GM19351 (cell line): ENCODE measurements at regions not wholly inside any gene's neighbourhood (a gene's known extent, or its start where the extent isn't known, plus 50 kb on each side); places are given as distances from the start of the nearest gene placed in this dataset.
"Not testable (repeated sequence)": the region's sequence is repeated elsewhere in the genome, so short reads cannot be mapped to it uniquely, and the experiment has no call there.

Source experiments
- ATAC-seq: cut with Tn5 transposase; IDR thresholded peaks from one replicate; pipeline ENCODE4 v1.9.1; 2021; ENCODE audit warnings: mild to moderate bottlenecking, moderate library complexity; ENCODE audit not compliant: unreplicated experiment

GRCh38 chr9:65566018-65566417, 109.7 kb upstream of the ZNG1E start:
- ATAC-seq = not testable (repeated sequence)

GRCh38 chr9:65519018-65519417, 156.7 kb upstream of the ZNG1E start:
- not testable (repeated sequence) for ATAC-seq

- not testable (repeated sequence) for ATAC-seq
Observed at GRCh38 chr9:65514465-65514864, 161.3 kb upstream of the ZNG1E start.

GRCh38 chr9:65507897-65508296, 167.8 kb upstream of the ZNG1E start:
- ATAC-seq = not testable (repeated sequence)

GRCh38 chr9:65504686-65505085, 171.0 kb upstream of the ZNG1E start:
- ATAC-seq = not testable (repeated sequence)

GRCh38 chr9:65503696-65504095, 172.0 kb upstream of the ZNG1E start:
- ATAC-seq = not testable (repeated sequence)

GRCh38 chr9:65482890-65483289, 192.8 kb upstream of the ZNG1E start:
- ATAC-seq = not testable (repeated sequence)

GRCh38 chr9:65481291-65481690, 194.4 kb upstream of the ZNG1E start:
- not testable (repeated sequence) for ATAC-seq

- ATAC-seq = not testable (repeated sequence)
Observed at GRCh38 chr9:65474891-65475290, 189.9 kb upstream of the FOXD4L5 start.

- not testable (repeated sequence) for ATAC-seq
Observed at GRCh38 chr9:65473059-65473822, 188.2 kb upstream of the FOXD4L5 start.

- ATAC-seq = not testable (repeated sequence)
Observed at GRCh38 chr9:65471106-65471505, 186.1 kb upstream of the FOXD4L5 start.

- not testable (repeated sequence) for ATAC-seq
Observed at GRCh38 chr9:65466911-65467734, 182.1 kb upstream of the FOXD4L5 start.

GRCh38 chr9:65465246-65465895, 180.4 kb upstream of the FOXD4L5 start:
- not testable (repeated sequence) for ATAC-seq

GRCh38 chr9:65462476-65462875, 177.5 kb upstream of the FOXD4L5 start:
- not testable (repeated sequence) for ATAC-seq

GRCh38 chr9:65459756-65460320, 174.8 kb upstream of the FOXD4L5 start:
- no peak for ATAC-seq

- no peak for ATAC-seq
Observed at GRCh38 chr9:65458992-65459391, 174.0 kb upstream of the FOXD4L5 start.

- ATAC-seq = no peak
Observed at GRCh38 chr9:65458465-65458864, 173.5 kb upstream of the FOXD4L5 start.

GRCh38 chr9:65456991-65457390, 172.0 kb upstream of the FOXD4L5 start:
- ATAC-seq = not testable (repeated sequence)

GRCh38 chr9:65455751-65456647, 171.0 kb upstream of the FOXD4L5 start:
- ATAC-seq = not testable (repeated sequence)

GRCh38 chr9:65455136-65455535, 170.1 kb upstream of the FOXD4L5 start:
- not testable (repeated sequence) for ATAC-seq
